Superior temporal gyrus (tissue), 1 donor: ENCODE measurements at regions not wholly inside any gene's neighbourhood (a gene's known extent, or its start where the extent isn't known, plus 50 kb on each side); places are given as distances from the start of the nearest gene placed in this dataset.

Experiments
- DNase-seq: peaks from one replicate; pipeline ENCODE4 v3.0.0-alpha.2; 2016; ENCODE audit errors: extremely low spot score

- no peak for DNase-seq
These were observed 416.3 kb downstream of the NR2F1-AS1 start for GRCh38 chr5:93164690-93165089.

GRCh38 chr5:93163010-93163663 is 417.9 kb downstream of the NR2F1-AS1 start:
- no peak for DNase-seq

- no peak for DNase-seq
These were observed 419.1 kb downstream of the NR2F1-AS1 start for GRCh38 chr5:93161661-93162654.

GRCh38 chr5:93158841-93159240 is 422.2 kb downstream of the NR2F1-AS1 start:
- DNase-seq = no peak

GRCh38 chr5:93156566-93156965 is 424.5 kb downstream of the NR2F1-AS1 start:
- DNase-seq = no peak

- no peak for DNase-seq
These were observed 426.5 kb downstream of the NR2F1-AS1 start for GRCh38 chr5:93154535-93154934.

- DNase-seq = no peak
These were observed 427.6 kb downstream of the NR2F1-AS1 start for GRCh38 chr5:93153461-93153860.

- DNase-seq = no peak
These were observed 429.1 kb downstream of the NR2F1-AS1 start for GRCh38 chr5:93151896-93152295.

GRCh38 chr5:93151121-93151520 is 429.9 kb downstream of the NR2F1-AS1 start:
- no peak for DNase-seq

GRCh38 chr5:93150311-93151012 is 430.6 kb downstream of the NR2F1-AS1 start:
- DNase-seq = no peak

GRCh38 chr5:93145767-93146166 is 435.3 kb downstream of the NR2F1-AS1 start:
- DNase-seq = no peak

- no peak for DNase-seq
These were observed 436.0 kb downstream of the NR2F1-AS1 start for GRCh38 chr5:93145019-93145418.

GRCh38 chr5:93141969-93142368 is 439.1 kb downstream of the NR2F1-AS1 start:
- DNase-seq = no peak

GRCh38 chr5:93130624-93131490 is 450.2 kb downstream of the NR2F1-AS1 start:
- no peak for DNase-seq

- DNase-seq = no peak
These were observed 454.4 kb downstream of the NR2F1-AS1 start for GRCh38 chr5:93126634-93127033.

GRCh38 chr5:93123127-93123526 is 457.9 kb downstream of the NR2F1-AS1 start:
- DNase-seq = no peak

GRCh38 chr5:93122446-93122845 is 458.6 kb downstream of the NR2F1-AS1 start:
- no peak for DNase-seq

- no peak for DNase-seq
These were observed 460.2 kb downstream of the NR2F1-AS1 start for GRCh38 chr5:93120771-93121170.

GRCh38 chr5:93120051-93120450 is 461.0 kb downstream of the NR2F1-AS1 start:
- DNase-seq = no peak

GRCh38 chr5:93117751-93118531 is 463.1 kb downstream of the NR2F1-AS1 start:
- no peak for DNase-seq
